Activated T-cell treated with anti-CD3 and anti-CD28 coated beads, Interleukin-2, amount 50 U/mL, for 72 hours (primary cell): ENCODE measurements at regions not wholly inside any gene's neighbourhood (a gene's known extent, or its start where the extent isn't known, plus 50 kb on each side); places are given as distances from the start of the nearest gene placed in this dataset.
"Not testable (repeated sequence)": the region's sequence is repeated elsewhere in the genome, so short reads cannot be mapped to it uniquely, and the experiment has no call there.

Source experiments
- ATAC-seq, 2 donors: fragments of 150-1000 bp; cut with Tn5 transposase; replicated peaks in 1 of 2; 2 replicates each; pipeline ENCODE4 v1.10.0; 2021; ENCODE audit warnings: moderate library complexity in 2 of 2, mild to moderate bottlenecking in 1 of 2
- DNase-seq, 2 donors: peaks; one replicate each; pipeline ENCODE4 v3.0.0; 2021 to 2022; ENCODE audit warnings: mixed read lengths in 1 of 2
- H3K27ac Mint-ChIP-seq: one replicate; pipeline ENCODE4 v1.8.0; 2022; ENCODE audit warnings: mild to moderate bottlenecking, moderate library complexity, mixed read lengths
- H3K27me3 Mint-ChIP-seq: one replicate; pipeline ENCODE4 v1.8.0; 2022; ENCODE audit warnings: low read depth, mixed read lengths
- H3K36me3 Mint-ChIP-seq, 2 donors: one replicate each; pipeline ENCODE4 v1.8.0; 2022; ENCODE audit warnings: mixed read lengths in 2 of 2, mild to moderate bottlenecking in 1 of 2; ENCODE audit not compliant: insufficient read depth in 2 of 2
- H3K4me1 Mint-ChIP-seq: one replicate; pipeline ENCODE4 v1.8.0; 2022; ENCODE audit warnings: low read depth, mixed read lengths
- H3K4me3 Mint-ChIP-seq, 2 donors: one replicate each; pipeline ENCODE4 v1.8.0; 2022; ENCODE audit warnings: mild to moderate bottlenecking in 2 of 2, mixed read lengths in 2 of 2, moderate library complexity in 2 of 2
- H3K9me3 Mint-ChIP-seq, 2 donors: one replicate each; pipeline ENCODE4 v1.8.0; 2022; ENCODE audit warnings: mixed read lengths in 2 of 2

DNA sequence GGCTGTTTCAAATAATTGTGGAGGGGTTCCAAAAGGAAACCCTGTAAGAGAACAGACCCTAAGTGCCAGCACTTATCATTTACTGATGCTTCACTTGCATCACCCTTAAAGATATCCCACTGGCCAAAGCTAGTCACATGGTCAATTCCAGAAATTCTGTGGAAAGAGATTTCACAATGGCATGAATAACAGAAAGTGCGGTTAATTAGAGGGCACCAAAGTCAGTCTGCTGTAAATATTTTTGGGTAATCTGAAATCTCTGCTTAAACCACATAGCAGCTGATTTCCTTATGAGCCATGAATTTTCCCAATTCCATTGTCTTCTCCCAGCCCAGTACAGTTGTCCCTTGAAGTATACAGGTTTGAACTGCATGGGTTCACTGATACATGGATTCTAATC lies 346.1 kb downstream of the SI start:
- Mint-ChIP-seq H3K27ac (no peak overlapping the region), H3K36me3 (no peaks in the 10 kb centered on the region), H3K9me3 (peaks cover 3 to 5% of the 10 kb centered on the region in 2 donors), H3K27me3 (no peaks in the 10 kb centered on the region), H3K4me3 (no peak overlapping the region), H3K4me1 (no peaks in the 10 kb centered on the region)
- DNase-seq, result no peak
- no peak for ATAC-seq

DNA sequence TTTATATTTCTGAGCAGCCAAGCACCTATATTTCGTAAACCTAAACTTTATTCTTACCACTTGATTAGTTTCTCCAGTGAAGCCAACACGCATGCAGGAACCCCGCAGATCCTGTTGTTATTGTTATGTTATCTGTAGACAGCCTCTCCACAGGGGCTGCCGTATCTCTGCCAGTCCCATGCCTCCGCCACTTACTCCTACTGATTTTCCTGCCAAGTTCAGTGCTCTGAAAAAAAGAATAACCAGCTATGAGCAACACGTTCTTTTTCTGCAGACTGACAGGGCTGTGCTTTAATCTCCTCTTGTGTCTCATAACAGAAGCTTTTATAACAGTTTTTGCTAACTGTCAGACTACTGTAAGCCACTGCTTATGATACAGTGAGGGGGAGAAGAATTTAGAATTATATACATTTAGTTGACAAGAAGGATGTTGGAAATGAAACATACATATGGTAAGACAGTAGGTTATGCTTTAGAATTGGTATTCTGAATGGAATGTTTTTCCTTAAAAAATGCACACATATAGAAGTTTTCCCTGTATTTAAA lies 347.4 kb downstream of the SI start:
- Mint-ChIP-seq H3K4me3 (no peak overlapping the region), H3K27me3 (no peaks in the 10 kb centered on the region), H3K36me3 (no peaks in the 10 kb centered on the region), H3K27ac (no peak overlapping the region), H3K9me3 (peaks cover 2 to 3% of the 10 kb centered on the region in 2 donors), H3K4me1 (no peaks in the 10 kb centered on the region)
- no peak for ATAC-seq
- no peak for DNase-seq

DNA sequence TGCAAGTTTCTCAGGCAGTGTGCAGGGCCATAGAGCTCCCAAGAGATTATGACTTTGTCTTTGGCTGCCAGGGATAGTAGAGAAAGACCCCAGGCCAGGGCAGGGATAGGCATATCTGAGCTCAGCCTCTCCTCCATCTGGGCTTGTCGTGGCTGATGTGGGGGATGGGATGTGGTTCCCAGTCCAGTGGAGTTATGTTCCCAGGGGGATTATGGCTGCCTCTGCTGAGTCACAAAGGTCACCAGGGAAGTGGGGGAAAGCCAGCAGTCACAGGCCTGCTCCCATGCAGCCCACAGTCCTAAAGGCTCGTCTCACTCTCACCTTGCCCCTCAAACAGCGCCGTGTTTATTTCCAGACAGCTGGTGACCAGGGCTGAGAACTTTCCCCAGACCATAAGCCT lies 354.9 kb downstream of the SI start:
- Mint-ChIP-seq H3K27ac (no peak overlapping the region), H3K9me3 (peaks cover 3 to 5% of the 10 kb centered on the region in 2 donors), H3K27me3 (no peaks in the 10 kb centered on the region), H3K4me1 (no peaks in the 10 kb centered on the region), H3K36me3 (peaks cover 0 to 2% of the 10 kb centered on the region in 2 donors), H3K4me3 (no peak overlapping the region)
- no peak for DNase-seq
- no peak for ATAC-seq

DNA sequence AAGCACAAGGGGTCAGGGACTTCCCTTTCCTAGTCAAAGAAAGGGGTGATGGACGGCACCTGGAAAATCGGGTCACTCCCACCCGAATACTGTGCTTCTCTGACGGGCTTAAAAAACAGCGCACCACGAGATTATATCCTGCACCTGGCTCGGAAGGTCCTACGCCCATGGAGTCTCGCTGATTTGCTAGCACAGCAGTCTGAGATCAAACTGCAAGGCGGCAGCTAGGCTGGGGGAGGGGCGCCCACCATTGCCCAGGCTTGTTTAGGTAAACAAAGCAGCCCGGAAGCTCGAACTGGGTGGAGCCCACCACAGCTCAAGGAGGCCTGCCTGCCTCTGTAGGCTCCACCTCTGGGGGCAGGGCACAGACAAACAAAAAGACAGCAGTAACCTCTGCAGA lies 375.5 kb downstream of the SI start:
- not testable (repeated sequence) for ATAC-seq, H3K4me3 Mint-ChIP-seq, H3K4me1 Mint-ChIP-seq, DNase-seq, H3K27ac Mint-ChIP-seq, H3K36me3 Mint-ChIP-seq, H3K9me3 Mint-ChIP-seq, H3K27me3 Mint-ChIP-seq

DNA sequence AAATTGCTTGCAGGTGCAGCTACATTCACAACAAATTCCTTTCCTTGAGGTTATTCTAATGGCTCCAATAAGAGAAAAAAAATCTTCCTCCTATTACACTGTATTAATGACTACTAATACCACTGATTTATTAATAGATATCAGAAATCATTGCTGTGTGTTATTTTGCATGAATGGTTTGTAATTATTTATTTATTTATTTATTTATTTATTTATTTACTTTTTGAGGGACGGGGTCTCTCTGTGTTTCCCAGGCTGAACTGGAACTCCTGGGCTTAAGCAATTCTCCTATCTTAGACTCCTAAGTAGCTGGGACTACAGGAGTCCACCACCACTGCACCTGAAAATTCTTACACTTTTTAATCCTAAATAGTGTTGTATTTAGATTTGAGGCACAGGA lies 390.4 kb downstream of the SI start:
- Mint-ChIP-seq H3K4me1 (no peaks in the 10 kb centered on the region), H3K4me3 (no peak overlapping the region), H3K27ac (no peak overlapping the region), H3K9me3 (peaks cover 1 to 3% of the 10 kb centered on the region in 2 donors), H3K27me3 (no peaks in the 10 kb centered on the region), H3K36me3 (no peaks in the 10 kb centered on the region)
- DNase-seq, result no peak
- no peak for ATAC-seq

DNA sequence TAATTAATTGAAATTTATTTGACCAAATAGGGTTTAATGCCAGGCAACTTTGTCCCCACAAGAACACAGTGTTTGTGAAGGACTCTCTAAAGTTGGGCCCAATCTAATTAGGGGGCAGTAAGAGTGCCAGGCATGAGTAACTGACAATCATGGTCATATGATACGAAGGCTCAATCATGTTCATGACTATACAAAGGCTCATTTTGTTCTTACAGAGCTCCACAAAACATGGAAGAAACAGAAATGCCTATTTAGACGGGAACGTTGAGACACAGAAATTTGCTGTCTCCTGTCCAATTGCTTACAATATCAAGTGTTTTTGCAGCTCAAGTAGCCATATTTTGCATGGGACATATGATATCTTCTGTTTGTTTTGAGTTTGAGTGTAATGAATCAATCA lies 391.1 kb downstream of the SI start:
- ATAC-seq (no peak), DNase-seq (no peak)
- Mint-ChIP-seq H3K4me1 (no peaks in the 10 kb centered on the region), H3K27ac (no peak overlapping the region), H3K9me3 (peaks cover 1 to 3% of the 10 kb centered on the region in 2 donors), H3K4me3 (no peak overlapping the region), H3K27me3 (no peaks in the 10 kb centered on the region), H3K36me3 (no peaks in the 10 kb centered on the region)

DNA sequence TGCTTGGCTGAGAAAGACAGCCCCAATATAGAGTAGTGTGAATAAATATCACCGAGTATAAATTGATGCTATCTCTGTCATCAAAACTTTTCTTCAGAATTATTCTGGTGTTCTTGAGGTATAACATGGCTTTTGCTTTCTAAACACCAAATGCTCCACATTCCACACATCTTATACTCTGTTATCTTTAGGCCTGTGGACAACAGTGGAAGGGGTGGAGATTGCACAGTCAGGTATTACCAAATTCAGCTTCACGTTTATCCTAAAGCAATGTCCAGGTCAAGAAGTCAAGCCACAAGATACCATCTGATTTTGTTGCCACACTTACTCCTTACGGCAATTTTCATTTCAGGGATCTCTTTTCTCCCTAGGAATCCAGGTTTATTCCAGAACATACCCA lies 394.8 kb downstream of the SI start:
- ATAC-seq (no peak), DNase-seq (no peak)
- H3K27me3 Mint-ChIP-seq, result no peaks in the 10 kb centered on the region
- no peak overlapping the region for H3K4me3 Mint-ChIP-seq
- H3K36me3 Mint-ChIP-seq, result no peaks in the 10 kb centered on the region
- H3K9me3 Mint-ChIP-seq, result peaks cover 1 to 6% of the 10 kb centered on the region in 2 donors
- H3K27ac Mint-ChIP-seq, result no peak overlapping the region
- H3K4me1 Mint-ChIP-seq, result no peaks in the 10 kb centered on the region

DNA sequence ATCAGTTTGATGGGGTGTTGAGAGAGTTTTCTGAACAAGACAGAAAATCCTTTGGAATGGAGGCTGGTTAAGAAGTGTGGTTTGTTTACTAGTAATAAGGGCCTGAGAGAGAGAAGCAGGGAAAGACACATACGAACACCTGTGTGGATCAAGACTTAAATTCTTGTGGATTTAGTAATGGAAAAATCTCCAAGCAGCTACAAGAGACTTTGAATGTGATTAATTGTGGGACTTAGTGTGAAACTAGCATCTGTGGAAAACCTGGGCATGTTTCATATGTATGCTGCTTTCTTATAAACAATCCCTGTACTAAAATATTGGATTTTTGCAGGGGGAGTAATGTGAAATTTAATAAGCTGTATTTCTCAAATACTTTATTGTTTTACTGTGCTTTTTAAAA lies 399.1 kb downstream of the SI start:
- no peak for DNase-seq
- H3K4me1 Mint-ChIP-seq, result no peaks in the 10 kb centered on the region

DNA sequence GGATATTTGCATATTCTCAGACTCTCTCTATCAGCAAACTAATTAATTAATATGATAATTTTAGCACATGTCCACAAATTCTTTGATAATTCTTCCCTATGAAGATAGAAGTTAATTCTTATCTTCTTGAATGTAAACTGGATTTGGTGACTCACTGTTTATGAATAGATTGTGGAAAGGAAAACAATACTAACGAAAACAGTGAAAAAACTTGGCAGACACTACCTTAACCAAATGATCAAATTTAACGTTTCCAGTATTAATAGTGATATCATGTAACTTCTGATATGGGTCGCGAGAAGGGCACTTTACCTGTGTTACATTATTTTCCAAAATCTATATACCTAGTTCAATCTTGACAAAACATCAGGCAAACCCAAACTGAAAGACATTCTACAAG lies 401.0 kb downstream of the SI start:
- DNase-seq, result no peak
- Mint-ChIP-seq H3K9me3 (peaks cover 2 to 4% of the 10 kb centered on the region in 2 donors), H3K27me3 (no peaks in the 10 kb centered on the region), H3K36me3 (no peaks in the 10 kb centered on the region), H3K4me1 (no peaks in the 10 kb centered on the region), H3K27ac (no peak overlapping the region), H3K4me3 (no peak overlapping the region)
- ATAC-seq, result no peak

More for the DNA sequence above, 399.1 kb downstream of the SI start:
- Mint-ChIP-seq H3K27me3 (no peaks in the 10 kb centered on the region), H3K27ac (no peak overlapping the region), H3K4me3 (no peak overlapping the region), H3K9me3 (peaks cover 0 to 4% of the 10 kb centered on the region in 2 donors), H3K36me3 (no peaks in the 10 kb centered on the region)
- ATAC-seq, result no peak

DNA sequence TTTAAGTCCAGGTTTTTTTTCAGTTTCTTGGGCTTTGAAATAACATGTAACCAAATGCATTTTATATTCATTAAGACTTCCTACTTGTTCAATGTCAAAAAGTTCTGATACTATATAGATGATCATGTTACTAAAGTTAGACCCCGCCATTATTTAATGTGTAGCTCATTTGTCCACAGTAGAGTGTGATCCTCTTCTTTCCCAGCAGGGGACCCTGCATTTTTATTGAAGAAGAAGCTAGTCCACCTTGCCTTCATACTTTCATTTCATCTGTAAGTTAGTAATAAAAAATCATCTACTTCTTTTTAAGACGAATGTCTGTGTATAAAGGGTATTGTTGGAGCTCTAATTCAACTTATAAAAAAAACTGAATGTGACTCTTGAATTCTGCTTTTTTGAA lies 404.6 kb downstream of the SI start:
- H3K36me3 Mint-ChIP-seq, result peaks cover 0 to 2% of the 10 kb centered on the region in 2 donors
- H3K27me3 Mint-ChIP-seq, result no peaks in the 10 kb centered on the region
- H3K27ac Mint-ChIP-seq, result no peak overlapping the region
- no peaks in the 10 kb centered on the region for H3K4me1 Mint-ChIP-seq
- DNase-seq, result no peak
- H3K4me3 Mint-ChIP-seq, result no peak overlapping the region
- no peak for ATAC-seq
- H3K9me3 Mint-ChIP-seq, result peaks cover 6% of the 10 kb centered on the region in 2 donors

DNA sequence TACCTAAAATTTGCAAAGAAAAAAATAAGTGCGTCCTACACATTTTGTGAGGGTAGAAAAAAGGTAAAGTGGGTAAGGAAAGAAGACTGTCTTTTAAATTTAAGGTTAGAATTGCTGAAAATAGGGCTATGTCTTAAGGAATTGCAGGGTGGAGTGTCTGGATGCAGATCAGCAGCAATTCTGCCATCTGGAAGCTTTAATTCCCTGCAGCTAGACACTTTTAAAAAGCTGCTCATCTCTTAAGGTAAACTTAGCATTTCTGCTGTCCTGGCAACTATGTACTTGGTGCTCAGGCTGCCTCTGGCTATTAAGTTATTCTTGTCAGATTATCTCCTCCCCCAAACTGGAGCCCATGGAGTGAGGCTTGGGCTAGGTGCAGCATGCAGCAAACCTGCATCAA lies 420.2 kb downstream of the SI start:
- H3K27me3 Mint-ChIP-seq, result no peaks in the 10 kb centered on the region
- no peak overlapping the region for H3K27ac Mint-ChIP-seq
- H3K4me1 Mint-ChIP-seq, result no peaks in the 10 kb centered on the region
- no peak overlapping the region for H3K4me3 Mint-ChIP-seq
- no peaks in the 10 kb centered on the region for H3K36me3 Mint-ChIP-seq
- ATAC-seq (no peak), DNase-seq (no peak)
- peaks cover 2 to 4% of the 10 kb centered on the region in 2 donors for H3K9me3 Mint-ChIP-seq

DNA sequence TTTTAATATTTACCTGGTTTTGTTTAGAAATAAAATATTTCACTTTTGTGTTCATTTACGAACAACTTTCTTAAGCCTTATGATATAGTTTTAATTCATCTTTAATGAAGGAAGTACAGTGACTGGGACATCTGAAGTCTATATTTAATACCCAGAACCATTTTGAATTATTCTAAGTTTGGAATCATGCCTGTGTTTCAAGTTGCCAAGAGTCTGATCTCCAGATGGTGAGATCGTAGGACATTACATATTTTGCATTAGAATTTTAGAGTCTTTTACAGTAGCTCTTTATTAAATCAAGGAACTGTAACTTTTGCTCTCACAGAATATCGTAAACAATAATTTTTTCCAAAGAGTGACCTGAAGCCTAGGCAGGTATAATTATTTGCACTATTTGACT lies 420.7 kb downstream of the SI start:
- no peak for DNase-seq
- Mint-ChIP-seq H3K27me3 (no peaks in the 10 kb centered on the region), H3K36me3 (no peaks in the 10 kb centered on the region), H3K4me1 (no peaks in the 10 kb centered on the region), H3K9me3 (peaks cover 2 to 4% of the 10 kb centered on the region in 2 donors), H3K27ac (no peak overlapping the region), H3K4me3 (no peak overlapping the region)
- no peak for ATAC-seq

DNA sequence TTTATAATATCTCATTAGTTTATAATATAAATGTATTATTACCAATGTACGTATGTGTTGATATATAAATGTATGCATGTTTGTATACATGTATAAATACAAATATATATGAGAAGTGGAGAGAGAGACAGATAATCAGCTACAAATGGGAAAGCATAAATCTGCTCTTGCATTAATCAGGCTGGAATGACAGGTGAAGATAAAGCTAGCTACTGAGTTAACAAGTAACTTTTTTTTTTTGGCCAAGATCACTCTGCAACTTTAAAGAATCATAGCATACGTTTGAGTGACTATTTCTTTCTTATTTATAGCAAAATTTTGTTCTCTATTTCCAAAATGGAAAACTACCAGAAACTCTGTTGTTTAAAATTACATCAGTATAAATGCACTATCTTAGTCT lies 422.8 kb downstream of the SI start:
- ATAC-seq (no peak), DNase-seq (no peak)
- Mint-ChIP-seq H3K4me3 (no peak overlapping the region), H3K9me3 (peaks cover 4% of the 10 kb centered on the region in 2 donors), H3K4me1 (no peaks in the 10 kb centered on the region), H3K27ac (no peak overlapping the region), H3K27me3 (no peaks in the 10 kb centered on the region), H3K36me3 (no peaks in the 10 kb centered on the region)

DNA sequence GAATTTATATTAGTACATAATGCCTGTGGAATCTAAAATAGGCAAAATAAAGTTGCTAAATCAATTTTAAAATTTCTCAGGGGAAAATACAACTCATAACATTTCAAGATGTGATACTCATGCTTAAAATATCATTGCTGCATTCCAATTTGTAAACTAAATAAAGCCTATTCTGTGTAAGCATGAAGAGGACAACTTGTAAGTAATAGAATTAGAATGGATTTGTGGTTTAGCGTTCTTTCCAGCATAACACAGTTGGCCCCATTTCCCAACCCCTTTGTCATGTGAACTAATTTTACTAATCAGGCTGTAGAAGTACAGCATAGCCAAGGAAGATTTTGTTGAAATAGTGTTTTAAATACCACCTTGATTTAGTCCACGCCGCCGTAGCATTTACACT lies 437.2 kb downstream of the SI start:
- H3K9me3 Mint-ChIP-seq, result peaks cover 0 to 4% of the 10 kb centered on the region in 2 donors
- no peak for ATAC-seq
- no peaks in the 10 kb centered on the region for H3K4me1 Mint-ChIP-seq
- DNase-seq, result no peak
- no peak overlapping the region for H3K4me3 Mint-ChIP-seq
- H3K36me3 Mint-ChIP-seq, result no peaks in the 10 kb centered on the region
- no peaks in the 10 kb centered on the region for H3K27me3 Mint-ChIP-seq
- no peak overlapping the region for H3K27ac Mint-ChIP-seq
